ENCODE measurements at regions not wholly inside any gene's neighbourhood (a gene's known extent, or its start where the extent isn't known, plus 50 kb on each side); places are given as distances from the start of the nearest gene placed in this dataset.
A peak's percentile ranks its signal among the peaks of the same experiment; 100 is the strongest.

- no peak overlapping the region for H3K9ac ChIP-seq (ENCODE audit: low read length)
- no peaks in the 10 kb centered on the region for H3K36me3 ChIP-seq (ENCODE audit: low read length)
- H3K27ac ChIP-seq (ENCODE audit: low read depth, low read length): peak overlapping the region; percentile 65
- no peaks in the 10 kb centered on the region for H3K79me2 ChIP-seq (ENCODE audit: insufficient read depth, low read length)
- H3F3A ChIP-seq (ENCODE audit: insufficient read depth): no peaks in the 10 kb centered on the region
- H3K9me2 ChIP-seq (replicated peaks; ENCODE audit: insufficient read depth, low read length): no peaks in the 10 kb centered on the region
- H3K9me3 ChIP-seq (ENCODE audit: insufficient read depth, low read length): no peaks in the 10 kb centered on the region
- no peak overlapping the region for H3K4me2 ChIP-seq (ENCODE audit: low read depth, low read length, poor library complexity, severe bottlenecking)
- H4K20me1 ChIP-seq (ENCODE audit: low read depth, low read length): no peaks in the 10 kb centered on the region
- H3K27me3 ChIP-seq (ENCODE audit: low read length): no peaks in the 10 kb centered on the region
- H2AFZ ChIP-seq (ENCODE audit: low read depth, low read length, severe bottlenecking): no peak overlapping the region
- no peak overlapping the region for H3K4me3 ChIP-seq (ENCODE audit: insufficient read depth, low read length, poor library complexity, severe bottlenecking)
- TF ChIP-seq EZH2phosphoT487 (conservative IDR thresholded peaks at IDR 0.05; ENCODE audit: low read length) (no peak), CTCF (IDR thresholded peaks at IDR 0.05; ENCODE audit: insufficient read depth, low read length, poor library complexity, severe bottlenecking) (no peak)
These were observed 85.7 kb downstream of the EN1 start for GRCh38 chr2:118761771-118762170.

- Histone ChIP-seq H3F3A (ENCODE audit: insufficient read depth) (no peaks in the 10 kb centered on the region), H3K9me2 (replicated peaks; ENCODE audit: insufficient read depth, low read length) (0 out of 2 replicates have a peak, but pooled peaks cover 2% of the 10 kb centered on the region), H3K79me2 (ENCODE audit: insufficient read depth, low read length) (no peaks in the 10 kb centered on the region), H3K27me3 (ENCODE audit: low read length) (no peaks in the 10 kb centered on the region), H3K27ac (ENCODE audit: low read depth, low read length) (no peak overlapping the region), H3K4me3 (ENCODE audit: insufficient read depth, low read length, poor library complexity, severe bottlenecking) (no peak overlapping the region), H3K36me3 (ENCODE audit: low read length) (no peaks in the 10 kb centered on the region), H2AFZ (ENCODE audit: low read depth, low read length, severe bottlenecking) (no peak overlapping the region), H3K9me3 (ENCODE audit: insufficient read depth, low read length) (no peaks in the 10 kb centered on the region), H3K4me2 (ENCODE audit: low read depth, low read length, poor library complexity, severe bottlenecking) (no peak overlapping the region), H3K9ac (ENCODE audit: low read length) (no peak overlapping the region), H4K20me1 (ENCODE audit: low read depth, low read length) (no peaks in the 10 kb centered on the region)
- TF ChIP-seq EZH2phosphoT487 (conservative IDR thresholded peaks at IDR 0.05; ENCODE audit: low read length) (no peak), CTCF (IDR thresholded peaks at IDR 0.05; ENCODE audit: insufficient read depth, low read length, poor library complexity, severe bottlenecking) (no peak)
These were observed 91.5 kb downstream of the EN1 start for GRCh38 chr2:118755901-118756300.

GRCh38 chr2:118755384-118755783, 92.1 kb downstream of the EN1 start:
- Histone ChIP-seq H3F3A (ENCODE audit: insufficient read depth) (no peaks in the 10 kb centered on the region), H3K9ac (ENCODE audit: low read length) (no peak overlapping the region), H3K9me2 (replicated peaks; ENCODE audit: insufficient read depth, low read length) (0 out of 2 replicates have a peak, but pooled peaks cover 2% of the 10 kb centered on the region), H2AFZ (ENCODE audit: low read depth, low read length, severe bottlenecking) (no peak overlapping the region), H3K4me2 (ENCODE audit: low read depth, low read length, poor library complexity, severe bottlenecking) (no peak overlapping the region), H3K79me2 (ENCODE audit: insufficient read depth, low read length) (no peaks in the 10 kb centered on the region), H3K9me3 (ENCODE audit: insufficient read depth, low read length) (no peaks in the 10 kb centered on the region), H3K36me3 (ENCODE audit: low read length) (no peaks in the 10 kb centered on the region), H3K27ac (ENCODE audit: low read depth, low read length) (no peak overlapping the region), H3K27me3 (ENCODE audit: low read length) (no peaks in the 10 kb centered on the region), H4K20me1 (ENCODE audit: low read depth, low read length) (no peaks in the 10 kb centered on the region), H3K4me3 (ENCODE audit: insufficient read depth, low read length, poor library complexity, severe bottlenecking) (no peak overlapping the region)
- no peak for TF ChIP-seq CTCF (IDR thresholded peaks at IDR 0.05; ENCODE audit: insufficient read depth, low read length, poor library complexity, severe bottlenecking)
- no peak for TF ChIP-seq EZH2phosphoT487 (conservative IDR thresholded peaks at IDR 0.05; ENCODE audit: low read length)

All from SU-DHL-6 (cell line).